Endodermal cell (in vitro differentiated cells): ENCODE measurements at regions not wholly inside any gene's neighbourhood (a gene's known extent, or its start where the extent isn't known, plus 50 kb on each side); places are given as distances from the start of the nearest gene placed in this dataset.

Experiments used
- DNase-seq: peaks from one replicate; pipeline ENCODE4 v3.0.0-alpha.2; 2017
- H3K27ac ChIP-seq: 2 replicates; pipeline ENCODE4 v1.5.1; 2013; ENCODE audit warnings: mild to moderate bottlenecking, low read depth, low read length, moderate library complexity
- H3K27me3 ChIP-seq: 2 replicates; pipeline ENCODE4 v1.6.1; 2013; ENCODE audit warnings: mild to moderate bottlenecking, low read length, moderate library complexity; ENCODE audit not compliant: insufficient read depth, control insufficient read depth, poor library complexity, severe bottlenecking
- H3K36me3 ChIP-seq: 2 replicates; pipeline ENCODE4 v1.7.0; 2013; ENCODE audit warnings: mild to moderate bottlenecking, low read length, moderate library complexity; ENCODE audit not compliant: control insufficient read depth, insufficient read depth
- H3K4me1 ChIP-seq: one replicate; pipeline ENCODE4 v1.7.0; 2013; ENCODE audit warnings: low read length; ENCODE audit not compliant: control insufficient read depth, insufficient read depth
- H3K4me3 ChIP-seq: 2 replicates; pipeline ENCODE4 v1.5.1; 2013; ENCODE audit warnings: mild to moderate bottlenecking, low read length, moderate library complexity
- H3K9ac ChIP-seq: 2 replicates; pipeline ENCODE4 v1.6.1; 2013; ENCODE audit warnings: mild to moderate bottlenecking, low read length, moderate library complexity; ENCODE audit not compliant: poor library complexity, severe bottlenecking; ENCODE audit errors: extremely low read depth
- H3K9me3 ChIP-seq: 2 replicates; pipeline ENCODE4 v1.6.1; 2013; ENCODE audit warnings: mild to moderate bottlenecking, low read length, moderate library complexity; ENCODE audit not compliant: control insufficient read depth
- H3K27ac Mint-ChIP-seq: 2 replicates; pipeline ENCODE4 v1.8.0; 2020; ENCODE audit warnings: mixed read lengths
- H3K27me3 Mint-ChIP-seq: 2 replicates; pipeline ENCODE4 v1.8.0; 2021; ENCODE audit warnings: mild to moderate bottlenecking, mixed read lengths; ENCODE audit not compliant: insufficient read depth
- H3K36me3 Mint-ChIP-seq: 2 replicates; pipeline ENCODE4 v1.8.0; 2020; ENCODE audit warnings: low read depth, mixed read lengths
- H3K4me1 Mint-ChIP-seq: 2 replicates; pipeline ENCODE4 v1.8.0; 2020; ENCODE audit warnings: mixed read lengths
- H3K4me3 Mint-ChIP-seq: 2 replicates; pipeline ENCODE4 v1.8.0; 2020; ENCODE audit warnings: mild to moderate bottlenecking, moderate library complexity, mixed read lengths
- H3K9me3 Mint-ChIP-seq: 2 replicates; pipeline ENCODE4 v1.8.0; 2020; ENCODE audit warnings: mild to moderate bottlenecking, mixed read lengths
- WGBS, 2 experiments: methylation state at CpG; one replicate each; pipeline versions ENCODE4 v1.1.5 to v1.1.7; 2013; ENCODE audit warnings: missing lambda C conversion rate in 2 of 2, mixed read lengths in 1 of 2; ENCODE audit not compliant: insufficient coverage in 1 of 2, insufficient read length in 1 of 2; 5-methylcytosine and 5-hydroxymethylcytosine counted together
- TF ChIP-seq, protein P1 (sequence below): fragments of 200-600 bp; sonication (generic); conservative IDR thresholded peaks from 2 replicates; pipeline ENCODE4 v1.5.0; 2021; ENCODE audit warnings: antibody characterized with exemption, mild to moderate bottlenecking

DNA sequence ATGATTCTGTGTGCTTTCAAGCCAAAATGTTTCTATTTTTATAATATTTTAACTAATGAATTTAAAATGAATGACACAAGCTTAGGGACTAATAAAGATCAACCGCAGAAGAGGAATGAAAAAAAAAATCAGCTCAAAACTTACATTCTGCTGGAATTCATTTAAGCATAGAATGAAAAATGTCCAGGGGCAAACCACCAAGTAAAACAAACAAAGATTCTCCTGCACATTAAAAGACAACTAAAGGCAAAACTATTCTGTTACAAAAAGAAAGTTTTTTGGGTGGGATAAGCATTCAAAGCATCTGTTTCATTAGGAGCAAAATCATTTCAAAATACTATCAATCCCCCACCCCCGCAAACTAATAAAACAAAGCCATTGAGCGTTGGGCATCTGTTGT is 99.3 kb upstream of the SOX11 start:
- H3K4me1 ChIP-seq, result no peaks in the 10 kb centered on the region
- H3K9me3 Mint-ChIP-seq, result no peaks in the 10 kb centered on the region
- H3K27ac Mint-ChIP-seq, result no peak overlapping the region
- H3K4me3 ChIP-seq, result no peak overlapping the region
- H3K27me3 Mint-ChIP-seq, result peaks cover 2% of the 10 kb centered on the region
- no peak overlapping the region for H3K9ac ChIP-seq
- no peak for DNase-seq
- no peaks in the 10 kb centered on the region for H3K27me3 ChIP-seq
- TF ChIP-seq, protein P1, sequence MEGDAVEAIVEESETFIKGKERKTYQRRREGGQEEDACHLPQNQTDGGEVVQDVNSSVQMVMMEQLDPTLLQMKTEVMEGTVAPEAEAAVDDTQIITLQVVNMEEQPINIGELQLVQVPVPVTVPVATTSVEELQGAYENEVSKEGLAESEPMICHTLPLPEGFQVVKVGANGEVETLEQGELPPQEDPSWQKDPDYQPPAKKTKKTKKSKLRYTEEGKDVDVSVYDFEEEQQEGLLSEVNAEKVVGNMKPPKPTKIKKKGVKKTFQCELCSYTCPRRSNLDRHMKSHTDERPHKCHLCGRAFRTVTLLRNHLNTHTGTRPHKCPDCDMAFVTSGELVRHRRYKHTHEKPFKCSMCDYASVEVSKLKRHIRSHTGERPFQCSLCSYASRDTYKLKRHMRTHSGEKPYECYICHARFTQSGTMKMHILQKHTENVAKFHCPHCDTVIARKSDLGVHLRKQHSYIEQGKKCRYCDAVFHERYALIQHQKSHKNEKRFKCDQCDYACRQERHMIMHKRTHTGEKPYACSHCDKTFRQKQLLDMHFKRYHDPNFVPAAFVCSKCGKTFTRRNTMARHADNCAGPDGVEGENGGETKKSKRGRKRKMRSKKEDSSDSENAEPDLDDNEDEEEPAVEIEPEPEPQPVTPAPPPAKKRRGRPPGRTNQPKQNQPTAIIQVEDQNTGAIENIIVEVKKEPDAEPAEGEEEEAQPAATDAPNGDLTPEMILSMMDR, result no peak
- H3K27ac ChIP-seq, result no peak overlapping the region
- WGBS, 2 experiments, result 83 to 91% methylated on average over 2 to 3 of the region's 3 CpGs
- no peak overlapping the region for H3K4me3 Mint-ChIP-seq
- H3K9me3 ChIP-seq, result no peaks in the 10 kb centered on the region
- no peaks in the 10 kb centered on the region for H3K36me3 Mint-ChIP-seq
- H3K4me1 Mint-ChIP-seq, result no peaks in the 10 kb centered on the region
- H3K36me3 ChIP-seq, result no peaks in the 10 kb centered on the region

DNA sequence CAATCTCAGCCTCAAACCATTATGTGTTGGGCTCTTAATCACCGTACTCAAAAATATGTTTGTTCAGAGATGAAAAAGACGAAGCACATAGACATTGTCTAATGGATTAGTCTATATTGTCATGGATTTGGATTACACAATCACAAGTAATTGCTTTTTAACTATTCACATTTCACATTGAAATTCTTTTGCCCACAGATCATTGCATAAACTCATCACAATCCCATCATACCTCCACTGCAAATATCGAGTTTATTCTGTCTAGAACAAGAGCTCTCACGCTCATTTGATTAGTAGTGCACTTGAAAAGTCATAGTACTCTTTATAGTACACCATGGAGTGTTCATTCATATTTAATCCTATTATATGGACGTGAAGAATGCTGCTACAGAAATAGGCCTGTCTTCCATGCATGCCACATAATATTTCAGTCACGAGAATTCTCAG is 97.9 kb upstream of the SOX11 start:
- H3K27me3 Mint-ChIP-seq, result peaks cover 2% of the 10 kb centered on the region
- no peaks in the 10 kb centered on the region for H3K9me3 ChIP-seq
- no peaks in the 10 kb centered on the region for H3K36me3 Mint-ChIP-seq
- 92 to 93% methylated on average over 2 to 6 of the region's 6 CpGs for WGBS, 2 experiments
- no peaks in the 10 kb centered on the region for H3K9me3 Mint-ChIP-seq
- no peaks in the 10 kb centered on the region for H3K4me1 ChIP-seq
- H3K4me3 ChIP-seq, result no peak overlapping the region
- H3K27ac Mint-ChIP-seq, result no peak overlapping the region
- H3K27ac ChIP-seq, result no peak overlapping the region
- no peak for DNase-seq
- no peaks in the 10 kb centered on the region for H3K27me3 ChIP-seq
- no peak overlapping the region for H3K4me3 Mint-ChIP-seq
- H3K36me3 ChIP-seq, result no peaks in the 10 kb centered on the region
- TF ChIP-seq, protein P1, result no peak
- H3K4me1 Mint-ChIP-seq, result no peaks in the 10 kb centered on the region
- no peak overlapping the region for H3K9ac ChIP-seq

DNA sequence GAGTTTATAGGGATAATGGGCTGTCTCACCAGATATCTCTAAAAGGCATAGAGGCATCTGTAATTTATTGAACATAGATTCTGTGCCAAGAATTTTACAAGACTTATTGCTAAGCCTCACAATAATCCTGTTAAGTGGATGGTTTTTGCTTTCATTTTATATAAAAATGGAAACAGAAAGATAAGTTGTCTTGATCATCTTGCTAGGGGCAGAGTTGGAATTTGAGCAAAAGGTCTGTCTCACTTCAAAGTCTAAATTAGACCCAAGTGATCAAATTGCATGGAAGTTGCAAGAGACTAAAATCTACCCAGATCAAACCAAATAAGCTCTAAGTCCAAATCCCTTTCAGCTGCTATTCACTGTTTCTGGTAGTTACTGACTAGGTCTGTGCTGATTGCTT is 95.3 kb upstream of the SOX11 start:
- H3K9me3 Mint-ChIP-seq, result no peaks in the 10 kb centered on the region
- TF ChIP-seq, protein P1, result no peak

More for the DNA sequence above, 95.3 kb upstream of the SOX11 start:
- Mint-ChIP-seq H3K27ac (no peak overlapping the region), H3K27me3 (peaks cover under 1% of the 10 kb centered on the region), H3K4me1 (no peaks in the 10 kb centered on the region), H3K36me3 (no peaks in the 10 kb centered on the region), H3K4me3 (no peak overlapping the region)
- no peak for DNase-seq
- no peaks in the 10 kb centered on the region for H3K4me1 ChIP-seq
- H3K4me3 ChIP-seq, result no peak overlapping the region
- H3K9ac ChIP-seq, result no peak overlapping the region
- no peaks in the 10 kb centered on the region for H3K36me3 ChIP-seq
- H3K27me3 ChIP-seq, result no peaks in the 10 kb centered on the region
- no peak overlapping the region for H3K27ac ChIP-seq
- H3K9me3 ChIP-seq, result no peaks in the 10 kb centered on the region
